SK-N-SH treated with all-trans-retinoic acid at 6 μM for 48 hours (cell line): ENCODE measurements at regions not wholly inside any gene's neighbourhood (a gene's known extent, or its start where the extent isn't known, plus 50 kb on each side); places are given as distances from the start of the nearest gene placed in this dataset.

Source experiments
- CSDC2 ChIP-seq: fragments of 250-450 bp; sonication (Bioruptor Pico); IDR thresholded peaks from 2 replicates; pipeline ENCODE4 v1.5.0; 2020; ENCODE audit warnings: mild to moderate bottlenecking, moderate library complexity
- ESRRG ChIP-seq: fragments of 250-450 bp; sonication (Bioruptor Pico); IDR thresholded peaks from 2 replicates; pipeline ENCODE4 v1.6.1; 2021; ENCODE audit warnings: mild to moderate bottlenecking
- ZFP3 ChIP-seq: fragments of 250-450 bp; sonication (Bioruptor Pico); IDR thresholded peaks from 2 replicates; pipeline ENCODE4 v1.5.0; 2020; ENCODE audit warnings: mild to moderate bottlenecking, moderate library complexity

DNA sequence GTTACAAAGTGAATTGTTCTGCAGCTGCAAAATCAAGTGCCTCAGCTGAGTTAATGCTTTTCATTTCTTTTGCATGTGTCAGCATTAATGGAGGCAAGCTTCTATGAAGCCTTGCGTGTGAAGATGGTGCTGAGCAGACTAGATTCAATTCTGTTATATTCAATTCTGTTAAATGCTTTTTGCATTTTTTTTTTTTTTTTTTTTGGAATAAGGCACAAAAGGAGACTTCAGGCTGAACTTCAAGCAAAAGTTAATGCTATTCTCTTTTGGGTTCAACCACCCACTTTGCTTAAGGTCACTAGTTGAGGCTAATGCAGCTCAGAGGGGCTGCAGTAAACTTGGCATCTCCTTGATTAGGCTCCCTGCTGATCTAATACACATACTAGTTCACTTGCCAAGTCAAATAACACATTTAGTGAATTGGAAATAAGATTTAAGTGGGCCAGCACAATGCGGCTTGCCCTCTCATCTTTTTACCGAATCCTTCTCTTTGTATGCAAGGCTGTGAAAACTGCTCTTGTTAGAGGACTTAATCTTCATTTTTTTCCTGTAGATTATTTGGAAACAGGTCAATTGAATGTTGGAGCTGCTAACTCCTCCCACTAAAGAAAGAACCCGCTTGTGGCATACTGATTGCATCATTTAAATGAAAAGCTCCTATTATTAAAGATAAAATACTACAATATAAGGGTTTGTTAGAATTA, 1020.2 kb downstream of the NR2F1-AS1 start:
- TF ChIP-seq ESRRG (CRISPR knock-in tag) (no peak), ZFP3 (CRISPR knock-in tag) (no peak), CSDC2 (CRISPR knock-in tag) (no peak)
